Nephron (organoid): ENCODE measurements at regions not wholly inside any gene's neighbourhood (a gene's known extent, or its start where the extent isn't known, plus 50 kb on each side); places are given as distances from the start of the nearest gene placed in this dataset.

ENCODE experiments used
- H3K27ac Mint-ChIP-seq, 3 experiments: 2 replicates each; pipeline ENCODE4 v1.8.0; 2020; ENCODE audit warnings: mixed read lengths in 3 of 3, mild to moderate bottlenecking in 2 of 3, moderate library complexity in 1 of 3
- H3K27me3 Mint-ChIP-seq: 2 replicates; pipeline ENCODE4 v1.8.0; 2021; ENCODE audit warnings: low read depth, mild to moderate bottlenecking, moderate library complexity, mixed read lengths
- H3K36me3 Mint-ChIP-seq: 2 replicates; pipeline ENCODE4 v1.8.0; 2020; ENCODE audit warnings: low read depth, mixed read lengths
- H3K4me1 Mint-ChIP-seq: 2 replicates; pipeline ENCODE4 v1.8.0; 2020; ENCODE audit warnings: mixed read lengths
- H3K4me3 Mint-ChIP-seq, 3 experiments: 2 replicates each; pipeline ENCODE4 v1.8.0; 2020; ENCODE audit warnings: mild to moderate bottlenecking in 3 of 3, mixed read lengths in 3 of 3, moderate library complexity in 2 of 3
- H3K9me3 Mint-ChIP-seq: 2 replicates; pipeline ENCODE4 v1.8.0; 2020; ENCODE audit warnings: mixed read lengths
- CTCF ChIP-seq, 3 experiments: fragments of 200-600 bp; sonication (generic); IDR thresholded peaks; one replicate each; pipeline ENCODE4 v1.5.0; 2021; ENCODE audit warnings: antibody characterized with exemption in 3 of 3; ENCODE audit not compliant: unreplicated experiment in 3 of 3

GRCh38 chr9:117775591-117775990 lies 71.4 kb downstream of the TLR4 start:
- Mint-ChIP-seq H3K4me1 (no peaks in the 10 kb centered on the region), H3K36me3 (no peaks in the 10 kb centered on the region), H3K27me3 (peaks cover 8% of the 10 kb centered on the region), H3K9me3 (no peaks in the 10 kb centered on the region), H3K27ac (no peak overlapping the region), H3K4me3 (no peak overlapping the region)
- no peak for TF ChIP-seq CTCF (IDR thresholded peaks at IDR 0.05; ENCODE audit: unreplicated experiment in 3 of 3)

- no peak overlapping the region for H3K27ac Mint-ChIP-seq
- H3K9me3 Mint-ChIP-seq = no peaks in the 10 kb centered on the region
- peaks cover 5% of the 10 kb centered on the region for H3K27me3 Mint-ChIP-seq
- no peaks in the 10 kb centered on the region for H3K36me3 Mint-ChIP-seq
- H3K4me3 Mint-ChIP-seq = no peak overlapping the region
- no peak for TF ChIP-seq CTCF (IDR thresholded peaks at IDR 0.05; ENCODE audit: unreplicated experiment in 3 of 3)
- no peaks in the 10 kb centered on the region for H3K4me1 Mint-ChIP-seq
Observed at GRCh38 chr9:117777823-117778222, 73.6 kb downstream of the TLR4 start.

GRCh38 chr9:117779760-117780159 lies 75.6 kb downstream of the TLR4 start:
- H3K27me3 Mint-ChIP-seq = peaks cover 5% of the 10 kb centered on the region

GRCh38 chr9:117782931-117783788 lies 79.0 kb downstream of the TLR4 start:
- Mint-ChIP-seq H3K27me3 (no peaks in the 10 kb centered on the region), H3K4me1 (no peaks in the 10 kb centered on the region), H3K27ac (no peak overlapping the region), H3K36me3 (no peaks in the 10 kb centered on the region), H3K9me3 (no peaks in the 10 kb centered on the region), H3K4me3 (no peak overlapping the region)
- TF ChIP-seq CTCF (IDR thresholded peaks at IDR 0.05; ENCODE audit: unreplicated experiment in 3 of 3) = peak; percentile 89 to 96 (median 92)

More at GRCh38 chr9:117779760-117780159, 75.6 kb downstream of the TLR4 start:
- no peak overlapping the region for H3K27ac Mint-ChIP-seq
- no peaks in the 10 kb centered on the region for H3K9me3 Mint-ChIP-seq
- no peak for TF ChIP-seq CTCF (IDR thresholded peaks at IDR 0.05; ENCODE audit: unreplicated experiment in 3 of 3)
- H3K4me3 Mint-ChIP-seq = no peak overlapping the region
- no peaks in the 10 kb centered on the region for H3K4me1 Mint-ChIP-seq
- H3K36me3 Mint-ChIP-seq = no peaks in the 10 kb centered on the region

- H3K36me3 Mint-ChIP-seq = no peaks in the 10 kb centered on the region
- H3K9me3 Mint-ChIP-seq = peaks cover 2% of the 10 kb centered on the region
- no peaks in the 10 kb centered on the region for H3K4me1 Mint-ChIP-seq
- no peaks in the 10 kb centered on the region for H3K27me3 Mint-ChIP-seq
- TF ChIP-seq CTCF (IDR thresholded peaks at IDR 0.05; ENCODE audit: unreplicated experiment in 3 of 3) = no peak
- no peak overlapping the region for H3K4me3 Mint-ChIP-seq
- H3K27ac Mint-ChIP-seq = no peak overlapping the region
Observed at GRCh38 chr9:117783828-117784227, 79.6 kb downstream of the TLR4 start.

GRCh38 chr9:117784996-117785395 lies 80.8 kb downstream of the TLR4 start:
- Mint-ChIP-seq H3K9me3 (peaks cover 4% of the 10 kb centered on the region), H3K4me3 (no peak overlapping the region), H3K36me3 (no peaks in the 10 kb centered on the region), H3K4me1 (no peaks in the 10 kb centered on the region), H3K27me3 (no peaks in the 10 kb centered on the region), H3K27ac (no peak overlapping the region)
- no peak for TF ChIP-seq CTCF (IDR thresholded peaks at IDR 0.05; ENCODE audit: unreplicated experiment in 3 of 3)
